NCI-H1694 treated with DMSO at 0.1 percent for 48 hours (cell line): ENCODE measurements at regions not wholly inside any gene's neighbourhood (a gene's known extent, or its start where the extent isn't known, plus 50 kb on each side); places are given as distances from the start of the nearest gene placed in this dataset.
"Not testable (repeated sequence)": the region's sequence is repeated elsewhere in the genome, so short reads cannot be mapped to it uniquely, and the experiment has no call there.

Experiments used
- DNase-seq: peaks from one replicate; lab custom pipeline; 2025; lab: John Stamatoyannopoulos, UW

DNA sequence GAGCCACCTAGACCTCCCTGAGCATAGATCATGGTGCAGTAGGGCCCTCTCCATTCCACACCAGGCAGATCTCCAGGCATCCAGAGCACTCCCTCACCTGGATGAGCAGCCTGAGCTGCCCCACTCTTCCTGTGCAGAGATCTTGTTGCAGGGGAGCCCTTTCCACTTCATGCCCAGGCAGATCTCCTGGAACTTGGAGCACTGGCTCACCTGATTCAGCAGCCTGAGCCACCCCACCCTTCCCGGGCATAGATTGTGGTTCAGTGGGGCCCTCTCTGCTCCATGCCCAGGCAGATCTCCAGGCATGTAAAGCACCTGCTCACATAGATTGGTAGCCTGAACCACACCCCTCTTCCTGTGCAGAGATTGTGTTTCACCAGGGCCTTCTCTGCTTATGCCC lies 78.0 kb downstream of the SEC16B start:
- DNase-seq = no peak

DNA sequence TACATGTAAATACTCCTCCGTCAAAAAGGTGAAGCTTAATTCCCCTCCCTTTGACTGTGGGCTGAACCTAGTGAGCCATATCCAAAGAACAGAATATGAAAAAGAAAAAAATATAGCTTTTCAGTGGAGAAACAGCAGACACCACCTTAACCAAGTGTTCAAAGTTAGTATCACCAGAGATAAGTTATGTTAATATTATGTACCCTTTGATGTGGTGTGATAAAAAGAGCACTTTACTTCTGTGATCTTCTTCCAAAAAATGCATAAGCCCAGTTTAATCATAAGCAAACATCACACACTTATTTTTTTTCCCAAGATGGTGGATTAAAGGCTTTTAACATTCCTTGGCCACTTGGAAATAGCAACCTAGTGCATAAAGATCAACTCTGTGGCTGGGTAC lies 79.4 kb downstream of the SEC16B start:
- no peak for DNase-seq

DNA sequence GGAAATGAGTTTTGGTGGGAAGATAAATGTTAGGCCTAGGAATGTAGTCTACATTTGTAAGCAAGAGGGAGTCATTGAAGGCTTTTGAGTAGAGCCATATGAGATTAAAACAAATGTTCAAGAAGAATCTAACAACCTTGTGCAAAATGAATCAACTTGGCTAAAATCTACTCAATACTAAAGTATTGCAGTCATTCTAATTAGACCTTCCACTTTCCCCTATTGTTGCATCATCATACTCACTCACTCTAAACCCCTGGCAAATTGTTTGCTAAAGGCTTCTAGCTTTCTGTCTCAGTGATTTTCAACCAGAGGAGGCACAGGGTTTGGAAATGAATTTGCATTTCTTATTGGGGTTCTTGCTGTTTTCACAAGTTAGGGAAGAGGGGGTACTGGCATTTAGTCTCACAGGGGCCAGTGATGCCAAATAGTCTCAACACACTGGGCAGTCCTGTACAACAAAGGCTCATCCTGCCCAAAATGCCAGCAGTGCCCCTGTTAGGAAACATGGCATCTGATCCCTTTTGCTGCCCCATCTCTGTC lies 85.3 kb downstream of the SEC16B start:
- DNase-seq = no peak

DNA sequence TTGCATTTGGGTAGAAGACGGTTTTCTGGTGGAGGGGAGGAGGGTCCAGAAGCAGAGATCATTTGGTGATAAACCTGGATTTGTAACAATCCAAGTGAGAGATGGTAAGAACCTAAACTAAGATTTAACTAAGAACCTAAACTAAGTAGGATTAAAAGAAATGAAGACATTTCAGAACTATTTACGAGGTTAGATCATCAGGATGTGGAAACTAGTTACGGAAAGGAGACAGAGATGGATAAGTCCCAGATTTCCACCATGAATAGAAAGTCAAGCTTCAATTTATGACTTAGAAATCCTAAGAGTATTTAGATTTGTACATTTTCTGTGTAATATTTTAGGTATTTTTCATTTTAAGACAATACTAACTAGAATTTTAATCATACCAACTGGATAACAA lies 86.3 kb downstream of the SEC16B start:
- DNase-seq = no peak

DNA sequence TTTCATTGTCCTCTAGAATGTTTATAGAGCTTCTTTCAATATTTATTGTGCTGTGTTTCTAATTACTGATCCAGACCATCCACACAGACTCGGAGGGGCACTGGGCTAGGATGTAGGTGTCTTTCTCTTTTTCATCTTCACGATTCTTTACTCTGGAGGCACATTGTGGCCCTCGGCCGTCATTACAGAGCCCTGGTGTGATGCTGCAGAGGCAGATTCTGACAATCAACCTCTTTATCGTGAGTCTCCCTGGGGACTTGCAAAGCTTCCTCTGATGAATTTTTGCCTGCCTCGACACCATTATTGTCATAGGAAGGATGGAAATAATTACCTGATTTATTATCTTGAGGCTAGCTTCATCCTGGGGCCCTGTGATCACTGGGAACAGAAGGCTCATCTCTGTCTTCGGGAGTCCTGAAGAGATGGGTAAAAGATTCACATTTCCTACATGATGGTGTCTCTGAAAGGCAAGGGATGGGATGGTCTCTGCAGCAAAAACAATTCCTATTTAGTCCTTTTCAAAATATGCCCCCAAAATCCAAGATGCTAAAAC lies 89.4 kb downstream of the SEC16B start:
- no peak for DNase-seq

DNA sequence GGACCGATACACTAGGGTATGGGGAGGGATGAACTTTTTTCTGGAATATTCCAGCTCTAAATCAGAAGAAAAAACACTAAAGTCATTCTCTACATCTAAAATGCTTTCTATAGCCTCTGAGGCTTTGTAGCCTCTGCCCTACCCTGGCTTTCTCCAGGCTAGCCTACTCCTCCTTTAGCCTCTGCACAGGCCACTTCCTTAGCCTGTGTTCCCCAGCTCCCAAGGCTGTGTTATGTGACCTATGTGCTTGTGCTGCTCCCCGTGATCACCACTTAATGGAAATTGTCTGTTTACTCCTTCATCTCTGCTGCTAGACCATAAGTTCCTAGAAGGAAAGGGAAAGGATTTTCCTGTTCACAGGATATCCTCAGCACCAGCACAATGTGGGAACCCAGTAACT lies 92.8 kb downstream of the SEC16B start:
- DNase-seq = no peak

DNA sequence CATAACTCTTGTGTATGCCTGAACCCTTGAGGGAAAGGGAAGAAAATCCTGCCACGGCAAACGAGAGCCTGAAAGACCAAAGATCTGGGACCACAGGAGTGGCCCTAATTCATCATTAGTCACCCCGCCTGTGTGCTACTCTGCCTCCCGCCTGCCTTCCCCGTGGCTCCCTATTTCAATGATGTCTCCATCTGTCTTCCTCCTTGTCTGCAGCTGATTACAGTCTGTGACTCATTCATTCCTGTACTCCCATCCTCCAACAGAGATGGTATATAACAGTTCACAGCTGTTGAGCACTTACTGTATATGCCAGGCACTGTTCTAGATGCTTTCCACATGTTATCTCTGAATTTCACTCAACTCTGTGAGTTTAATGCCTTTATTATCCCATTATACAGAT lies 96.6 kb downstream of the SEC16B start:
- DNase-seq = peak; percentile 28

DNA sequence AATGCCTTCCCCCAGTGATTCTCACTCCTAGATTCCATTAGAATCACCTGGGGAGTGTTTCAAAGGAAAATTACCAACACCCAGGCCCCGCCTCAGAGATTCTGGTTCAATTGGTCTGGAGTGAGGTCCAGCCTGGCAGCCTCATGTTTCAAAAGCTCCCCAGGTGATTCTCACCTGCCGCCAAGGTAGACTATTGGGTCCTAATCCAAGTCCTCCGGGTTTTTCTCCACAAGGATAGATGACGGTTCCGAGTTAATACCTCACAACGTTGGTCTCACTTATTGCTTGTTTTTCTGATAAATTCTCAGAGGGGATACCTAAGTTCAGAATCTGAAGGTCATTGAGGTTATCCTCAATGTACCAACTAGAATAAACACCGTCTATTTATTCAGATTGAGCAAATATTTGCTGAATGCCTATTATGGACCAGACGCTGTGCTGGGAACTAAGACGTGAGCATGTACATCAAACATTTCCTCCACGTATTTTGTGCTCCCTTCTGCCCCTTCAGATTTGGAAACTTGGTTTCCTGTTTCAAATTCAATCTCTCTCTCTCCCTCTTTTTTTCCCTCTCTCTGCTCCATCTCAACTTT lies 97.5 kb downstream of the SEC16B start:
- no peak for DNase-seq

DNA sequence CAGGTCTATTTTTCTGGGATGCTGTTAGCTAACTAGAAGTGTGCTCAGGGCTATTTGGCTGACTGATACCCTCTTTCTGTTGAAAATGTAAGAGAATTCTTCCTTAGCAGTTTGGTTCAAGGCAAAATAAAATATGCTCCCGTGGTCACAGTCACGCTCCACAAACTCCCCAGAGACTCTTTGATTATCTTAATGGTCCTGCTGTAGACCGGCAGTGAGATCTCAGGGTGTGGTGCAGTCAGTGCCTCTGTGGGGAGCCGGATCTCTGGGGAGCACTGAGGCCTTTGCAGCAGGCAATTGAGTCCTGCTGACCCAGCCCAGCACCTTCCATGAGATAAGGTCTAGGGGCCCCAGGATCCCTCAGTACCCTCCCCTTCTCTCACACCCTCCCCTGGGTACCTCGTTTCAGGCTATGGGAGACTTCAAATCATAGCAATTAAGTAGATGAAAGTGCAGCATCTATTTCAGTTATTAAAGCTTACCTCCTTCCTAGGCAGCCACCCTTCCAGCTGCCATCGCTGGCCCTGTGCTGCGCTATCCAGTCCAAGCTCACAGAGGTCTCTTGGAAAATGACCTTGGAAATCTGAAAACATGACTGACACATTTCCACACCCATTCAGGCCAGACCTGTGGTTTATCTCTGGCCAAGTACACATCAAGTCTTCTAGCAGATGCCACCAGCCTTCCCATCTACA lies 98.1 kb downstream of the SEC16B start:
- no peak for DNase-seq

DNA sequence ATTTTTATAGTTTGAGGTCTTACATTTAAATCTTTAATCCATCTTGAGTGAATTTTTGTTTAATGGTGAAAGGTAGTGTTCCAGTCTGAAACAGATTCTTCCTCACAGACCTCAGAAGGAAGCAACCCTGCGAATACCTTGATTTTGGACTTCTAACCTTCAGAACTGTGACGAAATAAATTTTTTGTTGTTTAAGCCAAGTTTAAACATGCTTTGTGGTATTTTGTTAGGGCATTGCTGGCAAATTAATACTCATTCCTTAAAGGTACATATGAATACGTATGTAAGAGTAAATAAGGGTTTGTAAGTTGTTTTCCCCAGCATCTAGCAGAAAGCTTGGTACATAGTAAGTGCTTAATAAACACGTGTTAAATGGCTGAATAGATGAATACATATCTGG lies 100.3 kb downstream of the SEC16B start:
- DNase-seq = no peak

DNA sequence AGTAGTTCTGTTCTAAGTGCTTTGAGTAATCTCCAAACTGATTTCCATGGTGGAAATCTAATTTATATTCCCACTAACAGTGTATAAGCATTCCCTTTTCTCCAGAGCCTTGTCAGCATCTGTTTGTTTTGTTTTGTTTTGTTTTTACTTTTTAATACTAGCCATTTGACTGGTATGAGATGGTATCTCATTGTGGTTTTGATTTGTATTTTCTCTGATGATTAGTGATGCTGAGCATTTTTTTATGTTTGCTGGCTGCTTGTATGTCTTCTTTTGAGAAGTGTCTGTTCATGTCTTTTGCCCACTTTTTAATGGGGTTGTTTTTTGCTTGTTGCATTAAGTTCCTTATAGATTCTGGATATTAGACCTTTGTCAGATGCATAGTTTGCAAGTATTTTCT lies 100.8 kb downstream of the SEC16B start:
- not testable (repeated sequence) for DNase-seq

DNA sequence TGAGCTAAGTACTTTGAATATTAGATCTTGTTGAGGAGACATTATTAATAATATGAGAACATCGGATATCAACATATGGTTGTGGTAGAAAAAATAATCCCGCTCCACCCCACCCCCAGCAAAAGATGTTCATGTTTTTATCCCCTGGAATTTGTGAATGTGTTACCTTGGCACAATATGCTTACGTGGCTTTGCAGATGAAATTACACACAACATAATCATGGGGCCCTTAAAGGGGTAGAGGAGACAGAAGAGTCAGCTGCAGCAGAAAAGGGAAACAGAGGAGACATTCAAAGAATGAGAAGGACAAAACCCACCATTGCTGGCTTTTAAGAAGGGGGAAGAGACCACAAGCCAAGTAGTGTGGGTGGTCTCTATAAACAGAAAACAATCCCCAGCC lies 104.1 kb downstream of the SEC16B start:
- DNase-seq = no peak

DNA sequence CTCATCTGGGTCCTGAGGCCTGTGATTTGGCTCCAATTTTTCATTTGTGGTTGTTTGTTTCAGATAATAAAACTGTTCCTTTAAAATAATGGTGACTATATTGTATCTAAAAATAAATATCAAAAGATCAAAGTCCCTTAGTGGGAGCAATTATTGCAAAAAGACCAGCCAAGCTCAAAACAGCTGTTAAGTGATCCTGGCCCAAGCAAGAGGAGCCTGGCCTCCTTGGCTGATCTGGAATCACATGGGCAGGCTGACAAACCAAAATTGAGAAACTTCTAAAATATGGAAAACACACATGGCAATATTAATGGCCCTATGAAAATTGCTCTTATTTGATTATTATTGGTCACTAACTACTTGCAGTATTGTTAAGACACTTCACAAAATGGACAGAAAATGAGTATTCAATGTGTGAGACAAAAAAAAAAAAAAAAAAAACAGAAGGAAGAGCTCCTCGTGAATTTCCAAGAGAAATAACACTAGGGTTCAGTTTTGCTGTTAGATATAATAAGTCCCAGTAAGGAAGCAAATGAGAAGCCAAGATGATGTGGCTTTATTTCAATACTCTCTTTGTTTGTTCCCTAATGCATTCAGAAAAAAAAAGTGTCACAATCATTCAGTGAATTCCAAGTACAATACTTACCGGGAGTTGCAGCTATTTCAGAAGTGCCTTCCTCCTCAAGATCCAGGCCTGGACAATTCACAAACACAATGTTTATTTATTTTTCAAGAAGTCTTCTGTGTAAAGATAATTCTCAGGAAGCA lies 105.1 kb downstream of the SEC16B start:
- no peak for DNase-seq

DNA sequence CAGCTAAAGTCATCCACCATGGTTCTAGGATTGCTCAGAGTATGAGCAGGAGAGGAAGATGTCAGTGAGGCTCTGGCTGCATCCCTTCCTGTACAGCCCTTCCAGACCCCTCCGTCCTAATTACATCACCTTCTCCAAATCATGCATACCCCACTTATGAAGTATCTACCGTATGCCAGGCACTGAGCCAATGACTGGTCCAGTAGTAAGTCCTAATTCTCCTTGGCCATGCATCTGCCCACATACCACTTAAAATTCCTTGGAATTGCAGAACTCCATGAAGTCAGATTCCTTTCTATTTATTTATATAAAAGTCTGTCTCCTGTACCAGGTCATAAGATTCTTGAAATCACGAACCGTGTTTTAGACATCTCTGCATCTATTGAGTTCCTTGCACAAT lies 106.1 kb downstream of the SEC16B start:
- no peak for DNase-seq

DNA sequence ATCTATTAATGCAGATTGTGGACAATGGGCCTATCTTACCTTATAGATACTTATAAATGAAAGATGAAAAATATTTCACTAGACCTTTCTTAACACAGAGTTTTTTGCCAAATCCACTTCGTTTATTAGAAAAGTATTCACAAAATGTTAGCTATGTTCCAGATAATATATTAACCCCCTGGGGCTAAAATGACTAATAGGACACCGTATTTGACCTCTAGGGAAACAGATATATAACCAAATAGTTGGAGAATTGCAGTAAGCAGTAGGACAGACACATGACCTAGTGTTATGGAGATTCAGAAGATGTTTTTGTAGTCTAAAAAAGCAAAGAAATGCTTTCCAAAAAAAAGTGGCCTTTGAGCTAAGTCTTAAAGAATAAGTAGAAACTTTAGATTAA lies 106.9 kb downstream of the SEC16B start:
- no peak for DNase-seq

DNA sequence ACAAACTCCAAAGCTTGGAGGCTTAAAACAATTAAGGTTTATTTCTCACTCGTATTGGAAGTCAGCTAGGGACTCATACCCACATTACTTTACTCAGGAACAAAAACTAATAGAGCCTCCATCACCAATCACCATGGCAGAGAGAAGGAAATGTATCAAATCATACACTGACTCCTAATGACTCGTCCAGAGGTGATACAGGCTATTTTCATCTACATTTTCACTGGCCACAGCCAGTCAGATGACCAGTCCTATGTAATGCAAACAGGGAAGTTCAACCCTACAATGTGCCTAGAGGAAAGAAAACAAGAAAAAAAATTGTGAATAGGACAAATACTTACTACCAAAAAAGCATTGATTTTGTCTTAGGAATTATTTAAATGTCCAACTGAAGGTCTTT lies 110.3 kb downstream of the SEC16B start:
- no peak for DNase-seq

DNA sequence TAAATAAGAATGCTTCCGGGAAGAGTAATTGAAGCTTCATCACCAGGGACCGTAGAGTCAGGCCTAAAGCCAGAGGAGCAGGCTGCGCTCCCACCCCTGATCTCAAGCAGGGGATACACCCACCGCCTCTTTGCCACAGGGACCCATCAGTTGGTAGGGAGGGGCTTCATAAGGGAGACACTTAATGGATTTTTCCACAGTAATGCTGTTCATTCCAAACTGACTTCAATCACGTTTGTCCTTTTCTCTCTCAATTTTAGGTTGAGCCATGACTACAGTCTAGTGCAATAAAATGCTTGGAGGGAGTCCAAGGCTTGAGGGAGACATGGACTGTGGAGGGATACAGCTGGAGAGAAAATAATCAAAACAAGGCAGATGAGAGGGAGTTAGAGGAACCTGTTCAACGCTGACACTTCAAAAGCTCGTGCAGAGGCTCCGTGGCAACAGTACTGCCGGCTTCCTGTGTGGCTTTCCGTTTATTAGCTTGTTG lies 111.5 kb downstream of the SEC16B start:
- DNase-seq = peak; percentile 56

DNA sequence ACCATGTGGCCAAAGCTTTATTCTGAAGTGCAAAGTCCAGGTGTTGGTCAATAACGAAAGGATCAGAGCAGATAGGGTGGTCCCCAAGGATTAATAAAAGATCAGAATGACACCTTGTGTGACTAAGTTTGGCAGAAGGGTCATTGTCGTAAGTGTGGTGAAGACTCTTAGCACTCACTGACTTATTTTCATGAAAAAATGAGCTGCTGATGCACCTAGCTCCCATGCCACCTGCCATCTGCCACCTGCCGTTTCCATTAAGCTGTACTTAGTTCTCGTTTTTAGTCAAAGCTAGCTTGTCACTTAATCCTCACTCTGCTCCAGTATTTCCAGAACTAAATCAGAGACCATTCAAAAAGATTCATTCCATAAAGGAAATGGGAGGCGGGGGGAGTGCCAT lies 112.6 kb downstream of the SEC16B start:
- peak; percentile 12 for DNase-seq

DNA sequence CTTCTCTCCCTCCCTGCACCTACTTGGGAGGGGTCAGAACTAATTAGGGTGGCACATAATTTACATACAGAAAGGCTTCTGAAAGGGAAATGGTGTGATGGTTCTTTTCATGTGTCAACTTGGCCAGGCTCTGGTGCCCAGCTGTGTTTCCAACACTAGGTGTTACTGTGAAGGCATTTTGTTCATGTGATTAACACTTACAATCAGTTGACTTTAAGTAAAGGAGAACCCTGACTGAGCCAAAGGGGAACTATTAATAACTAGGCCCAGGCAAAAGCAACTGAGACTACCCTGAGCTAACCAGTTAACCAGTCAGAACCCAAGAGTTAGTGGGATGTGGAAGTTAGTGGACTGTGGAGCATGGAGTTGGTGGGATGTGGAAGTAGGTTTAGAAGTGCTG lies 114.9 kb downstream of the SEC16B start:
- DNase-seq = no peak

DNA sequence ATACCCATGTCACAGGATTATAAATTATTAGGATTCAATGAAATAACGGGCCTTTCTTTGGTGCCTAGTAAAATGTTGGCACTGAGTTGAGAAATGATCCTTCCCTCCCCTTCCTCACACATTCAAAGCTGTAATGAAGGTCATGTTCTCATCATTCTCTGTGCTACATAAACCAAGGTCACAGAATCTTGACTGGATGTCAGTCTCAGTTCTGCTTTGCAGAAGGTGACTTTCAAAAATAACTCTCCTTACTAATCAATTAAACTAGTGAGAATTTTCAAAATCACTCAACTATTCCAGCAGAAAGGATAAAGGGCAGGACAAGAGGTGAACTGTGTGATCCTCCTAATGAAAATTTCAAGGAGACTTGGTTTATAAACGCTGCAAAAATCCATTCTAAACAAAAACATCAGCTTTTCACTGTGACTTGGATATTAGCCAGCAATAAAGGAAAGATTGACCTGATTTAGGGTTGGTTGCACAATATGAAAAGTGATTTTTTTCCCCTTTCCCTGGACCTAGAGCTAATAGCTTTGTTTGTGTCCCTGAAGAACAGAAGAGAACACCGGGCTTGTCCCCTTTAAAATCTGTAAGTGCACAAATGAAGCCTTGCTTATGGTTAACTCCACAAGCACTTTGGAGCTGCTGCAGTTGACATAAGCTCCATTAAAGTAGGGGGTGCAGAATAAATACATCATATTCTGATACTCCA lies 120.1 kb downstream of the SEC16B start:
- no peak for DNase-seq

DNA sequence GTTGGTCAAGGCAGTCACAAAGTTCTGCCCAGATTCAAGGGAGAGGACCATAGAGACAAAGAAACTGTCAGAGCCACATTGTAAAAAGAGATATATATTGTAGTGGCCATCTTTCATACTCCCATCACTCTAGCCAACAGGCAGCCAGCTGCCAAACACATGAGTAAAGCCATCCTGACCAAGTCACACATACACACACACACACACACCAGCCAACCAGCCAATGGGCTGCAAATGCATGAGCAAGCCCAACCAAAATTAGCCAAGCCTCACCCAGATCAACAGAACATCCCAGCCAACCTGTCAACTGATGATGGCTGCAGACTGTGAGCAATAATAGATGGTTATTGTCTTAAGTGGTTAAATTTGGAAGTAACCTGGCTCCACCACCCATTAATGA lies 120.7 kb downstream of the SEC16B start:
- no peak for DNase-seq

DNA sequence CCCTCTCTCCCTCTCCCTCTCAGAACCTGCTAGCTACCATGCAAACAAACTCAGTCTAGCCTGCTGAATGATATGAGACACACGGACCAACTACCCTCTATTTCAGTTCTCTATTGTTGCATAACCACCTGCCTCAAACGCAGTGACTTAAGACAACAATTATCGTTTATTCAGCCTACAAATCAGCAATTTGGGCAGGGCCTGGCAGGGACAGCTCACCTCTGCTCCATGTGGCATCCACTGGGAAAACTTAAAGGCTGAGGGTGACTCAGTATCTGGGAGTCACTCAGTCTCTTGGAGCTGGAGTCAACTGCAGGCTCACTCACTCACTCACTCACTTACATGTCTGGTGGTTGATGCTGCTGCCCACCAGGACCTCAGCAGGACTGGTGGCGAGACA lies 121.3 kb downstream of the SEC16B start:
- DNase-seq = no peak
